ENCODE measurements at regions not wholly inside any gene's neighbourhood (a gene's known extent, or its start where the extent isn't known, plus 50 kb on each side); places are given as distances from the start of the nearest gene placed in this dataset.

DNA sequence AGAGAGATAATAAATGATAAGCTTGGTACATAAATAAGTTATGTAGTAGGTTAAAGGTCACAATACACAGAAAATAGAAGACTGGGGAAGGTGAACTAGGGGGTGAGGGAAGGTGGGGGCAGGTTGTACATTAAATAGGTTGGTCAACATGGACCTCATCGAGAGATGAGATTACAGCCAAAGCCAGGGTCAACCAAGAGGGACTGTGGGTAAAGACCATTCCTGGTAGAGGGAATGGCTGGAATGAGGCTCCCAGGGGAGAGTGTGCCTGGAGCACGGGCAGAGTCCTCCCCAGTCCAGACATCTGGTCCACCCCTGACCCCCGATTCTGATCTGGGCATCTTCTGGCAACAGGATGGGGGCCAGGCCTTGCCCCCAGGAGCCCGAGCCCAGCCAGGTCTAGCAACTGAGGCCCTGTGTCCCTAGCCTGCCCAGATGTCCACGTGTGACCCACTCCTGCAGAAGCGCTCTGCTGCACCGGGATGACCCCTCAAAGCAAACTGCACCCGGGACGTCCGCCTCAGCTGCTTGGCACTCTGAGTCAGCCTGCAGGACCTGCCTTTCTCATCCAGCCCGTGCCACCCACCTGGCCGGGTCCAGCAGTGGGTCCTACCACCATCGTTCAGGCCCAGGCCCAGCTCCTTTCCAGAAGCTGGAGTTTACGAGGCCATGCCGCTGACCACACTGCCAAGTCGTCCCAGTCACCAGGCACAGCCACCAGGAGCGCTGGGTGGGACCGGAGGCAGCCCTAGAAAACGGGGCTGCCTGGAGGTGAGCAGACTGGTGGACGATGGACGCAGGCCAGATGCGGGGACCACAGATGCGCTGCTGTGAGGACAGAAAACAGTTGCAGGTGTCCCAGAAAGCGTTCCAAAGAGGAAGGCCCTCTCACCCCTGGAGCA is 56.2 kb upstream of the ID2 start:
- H3K4me3 ChIP-seq (replicated peaks in 1 of 2; ENCODE audit: low read depth in 2 of 2, low read length in 2 of 2), result no peak overlapping the region
- TF ChIP-seq, protein P1, sequence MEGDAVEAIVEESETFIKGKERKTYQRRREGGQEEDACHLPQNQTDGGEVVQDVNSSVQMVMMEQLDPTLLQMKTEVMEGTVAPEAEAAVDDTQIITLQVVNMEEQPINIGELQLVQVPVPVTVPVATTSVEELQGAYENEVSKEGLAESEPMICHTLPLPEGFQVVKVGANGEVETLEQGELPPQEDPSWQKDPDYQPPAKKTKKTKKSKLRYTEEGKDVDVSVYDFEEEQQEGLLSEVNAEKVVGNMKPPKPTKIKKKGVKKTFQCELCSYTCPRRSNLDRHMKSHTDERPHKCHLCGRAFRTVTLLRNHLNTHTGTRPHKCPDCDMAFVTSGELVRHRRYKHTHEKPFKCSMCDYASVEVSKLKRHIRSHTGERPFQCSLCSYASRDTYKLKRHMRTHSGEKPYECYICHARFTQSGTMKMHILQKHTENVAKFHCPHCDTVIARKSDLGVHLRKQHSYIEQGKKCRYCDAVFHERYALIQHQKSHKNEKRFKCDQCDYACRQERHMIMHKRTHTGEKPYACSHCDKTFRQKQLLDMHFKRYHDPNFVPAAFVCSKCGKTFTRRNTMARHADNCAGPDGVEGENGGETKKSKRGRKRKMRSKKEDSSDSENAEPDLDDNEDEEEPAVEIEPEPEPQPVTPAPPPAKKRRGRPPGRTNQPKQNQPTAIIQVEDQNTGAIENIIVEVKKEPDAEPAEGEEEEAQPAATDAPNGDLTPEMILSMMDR (IDR thresholded peaks at IDR 0.05; ENCODE audit: low read depth, low read length), result no peak
- no peak for DNase-seq (ENCODE audit: low read depth in 2 of 2)

GRCh38 chr2:8626572-8626971 is 55.3 kb upstream of the ID2 start:
- TF ChIP-seq, protein P1 (IDR thresholded peaks at IDR 0.05; ENCODE audit: low read depth, low read length), result no peak
- DNase-seq (ENCODE audit: low read depth in 2 of 2), result no peak
- no peak overlapping the region for H3K4me3 ChIP-seq (replicated peaks in 1 of 2; ENCODE audit: low read depth in 2 of 2, low read length in 2 of 2)

DNA sequence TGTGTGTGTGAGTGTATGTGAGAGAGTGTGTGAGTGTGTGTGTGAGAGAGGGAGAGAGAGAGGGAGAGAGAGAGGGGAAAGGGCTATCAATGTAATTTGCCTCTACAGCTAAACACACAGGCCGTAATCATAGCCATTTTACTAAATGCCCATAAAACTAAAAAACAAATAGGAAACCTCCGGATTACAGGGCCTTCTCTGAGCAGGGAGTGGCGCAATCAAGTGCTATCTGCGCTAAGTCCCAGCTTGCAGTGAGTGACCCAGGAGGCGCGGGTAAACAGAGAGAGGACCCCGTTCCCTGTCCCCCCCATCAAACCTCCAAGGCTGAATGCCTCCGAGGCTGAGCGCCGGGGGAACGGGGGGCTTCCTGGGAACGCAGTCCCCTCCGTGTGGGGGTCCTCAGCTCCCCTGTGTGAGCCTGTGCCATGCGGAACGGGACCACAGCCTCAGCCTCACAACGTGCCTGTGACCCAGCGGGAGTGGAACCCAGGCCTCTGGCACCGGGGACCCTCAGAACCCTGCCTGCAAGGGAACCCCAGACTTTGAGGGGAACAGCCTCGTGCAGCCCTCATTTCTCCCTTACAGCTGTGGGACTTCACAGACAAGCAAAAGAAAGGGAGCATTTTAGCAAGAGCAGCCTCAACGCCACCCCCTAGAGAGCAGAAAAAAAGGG is 54.7 kb upstream of the ID2 start:
- no peak for DNase-seq (ENCODE audit: low read depth in 2 of 2)
- TF ChIP-seq, protein P1 (IDR thresholded peaks at IDR 0.05; ENCODE audit: low read depth, low read length), result no peak

GRCh38 chr2:8627692-8628085 is 54.2 kb upstream of the ID2 start:
- no peak overlapping the region for H3K4me3 ChIP-seq (replicated peaks in 1 of 2; ENCODE audit: low read depth in 2 of 2, low read length in 2 of 2)
- TF ChIP-seq, protein P1 (IDR thresholded peaks at IDR 0.05; ENCODE audit: low read depth, low read length), result no peak
- DNase-seq (ENCODE audit: low read depth in 2 of 2), result no peak

More for the DNA sequence above, 54.7 kb upstream of the ID2 start:
- H3K4me3 ChIP-seq (replicated peaks in 1 of 2; ENCODE audit: low read depth in 2 of 2, low read length in 2 of 2), result no peak overlapping the region

GRCh38 chr2:8628179-8628865 is 53.5 kb upstream of the ID2 start:
- DNase-seq (ENCODE audit: low read depth in 2 of 2), result no peak
- TF ChIP-seq, protein P1 (IDR thresholded peaks at IDR 0.05; ENCODE audit: low read depth, low read length), result no peak

GRCh38 chr2:8628866-8629209 is 53.0 kb upstream of the ID2 start:
- TF ChIP-seq, protein P1 (IDR thresholded peaks at IDR 0.05; ENCODE audit: low read depth, low read length), result no peak
- no peak for DNase-seq (ENCODE audit: low read depth in 2 of 2)
- H3K4me3 ChIP-seq (replicated peaks in 1 of 2; ENCODE audit: low read depth in 2 of 2, low read length in 2 of 2), result no peak overlapping the region

More at GRCh38 chr2:8628179-8628865, 53.5 kb upstream of the ID2 start:
- H3K4me3 ChIP-seq (replicated peaks in 1 of 2; ENCODE audit: low read depth in 2 of 2, low read length in 2 of 2), result no peak overlapping the region
